HEK293T (cell line): ENCODE measurements at regions not wholly inside any gene's neighbourhood (a gene's known extent, or its start where the extent isn't known, plus 50 kb on each side); places are given as distances from the start of the nearest gene placed in this dataset.

Source experiments
- CTCF ChIA-PET: fragments of 350-600 bp; formaldehyde crosslinking; extraction: SDS; loops from one replicate; lab custom pipeline; 2021; ENCODE audit warnings: antibody characterized with exemption, inconsistent platforms; lab: Yijun Ruan, JAX
- POLR2A ChIA-PET: fragments of 350-600 bp; formaldehyde crosslinking; extraction: SDS; loops from one replicate; lab custom pipeline; 2020; ENCODE audit warnings: antibody characterized with exemption, inconsistent platforms; lab: Yijun Ruan, JAX
- DNase-seq: peaks from one replicate; pipeline ENCODE4 v3.0.0; 2012; ENCODE audit warnings: mixed read lengths; ENCODE audit errors: extremely low spot score
- ARNT ChIP-seq: fragments of 450-650 bp; IDR thresholded peaks from 2 replicates; pipeline ENCODE4 v1.6.1; 2017; ENCODE audit warnings: mild to moderate bottlenecking
- BHLHE40 ChIP-seq: fragments of 450-650 bp; IDR thresholded peaks from 2 replicates; pipeline ENCODE4 v1.6.1; 2016; ENCODE audit warnings: mild to moderate bottlenecking, moderate library complexity, borderline replicate concordance
- CTBP1 ChIP-seq: fragments of 450-650 bp; IDR thresholded peaks from 2 replicates; pipeline ENCODE4 v1.6.1; 2016; ENCODE audit warnings: borderline replicate concordance
- ELF4 ChIP-seq: fragments of 450-650 bp; IDR thresholded peaks from 2 replicates; pipeline ENCODE4 v1.6.1; 2017; ENCODE audit warnings: antibody characterized with exemption
- FOXA1 ChIP-seq: fragments of 450-650 bp; IDR thresholded peaks from 2 replicates; pipeline ENCODE4 v1.6.1; 2016; ENCODE audit warnings: mild to moderate bottlenecking
- FOXK2 ChIP-seq: fragments of 450-650 bp; IDR thresholded peaks from 2 replicates; pipeline ENCODE4 v1.6.1; 2016; ENCODE audit warnings: mild to moderate bottlenecking
- FOXM1 ChIP-seq: fragments of 450-650 bp; IDR thresholded peaks from 2 replicates; pipeline ENCODE4 v1.6.1; 2017; ENCODE audit warnings: mild to moderate bottlenecking, borderline replicate concordance
- HDGF ChIP-seq: fragments of 450-650 bp; IDR thresholded peaks from 2 replicates; pipeline ENCODE4 v1.6.1; 2017; ENCODE audit warnings: antibody characterized with exemption, borderline replicate concordance
- L3MBTL2 ChIP-seq: fragments of 450-650 bp; conservative IDR thresholded peaks from 2 replicates; pipeline ENCODE4 v1.6.1; 2016; ENCODE audit warnings: mild to moderate bottlenecking
- LEF1 ChIP-seq: fragments of 450-650 bp; IDR thresholded peaks from 2 replicates; pipeline ENCODE4 v1.6.1; 2017; ENCODE audit warnings: mild to moderate bottlenecking, borderline replicate concordance
- NFRKB ChIP-seq: fragments of 450-650 bp; IDR thresholded peaks from 2 replicates; pipeline ENCODE4 v1.6.1; 2016; ENCODE audit warnings: mild to moderate bottlenecking, moderate library complexity
- PKNOX1 ChIP-seq: fragments of 450-650 bp; IDR thresholded peaks from 2 replicates; pipeline ENCODE4 v1.6.1; 2016
- SP1 ChIP-seq: fragments of 450-650 bp; IDR thresholded peaks from 2 replicates; pipeline ENCODE4 v1.6.1; 2017
- SUZ12 ChIP-seq: fragments of 450-650 bp; IDR thresholded peaks from 2 replicates; pipeline ENCODE4 v1.6.1; 2016; ENCODE audit warnings: mild to moderate bottlenecking
- TARDBP ChIP-seq: fragments of 450-650 bp; IDR thresholded peaks from 2 replicates; pipeline ENCODE4 v1.6.1; 2016
- ZNF384 ChIP-seq: fragments of 450-650 bp; IDR thresholded peaks from 2 replicates; pipeline ENCODE4 v1.6.1; 2016

- no peak for TF ChIP-seq FOXA1
- no peak for TF ChIP-seq TARDBP
- no peak for TF ChIP-seq LEF1
- TF ChIP-seq ZNF384: no peak
- TF ChIP-seq CTBP1: no peak
- TF ChIP-seq FOXK2: no peak
- no peak for TF ChIP-seq FOXM1
- TF ChIP-seq PKNOX1: no peak
- no peak for TF ChIP-seq L3MBTL2
- no peak for TF ChIP-seq NFRKB
- no peak for TF ChIP-seq ELF4
- TF ChIP-seq BHLHE40: no peak
- TF ChIP-seq ARNT: no peak
- TF ChIP-seq SP1: no peak
- CTCF ChIA-PET: no interaction called here
- POLR2A ChIA-PET: no interaction called here
- DNase-seq: no peak
Measured at GRCh38 chr10:43771675-43772074, 123.0 kb upstream of the ZNF32 start.

GRCh38 chr10:43765516-43765915 lies 116.8 kb upstream of the ZNF32 start:
- no peak for DNase-seq
- ChIA-PET CTCF (no interaction called here), POLR2A (no interaction called here)
- no peak for TF ChIP-seq PKNOX1
- no peak for TF ChIP-seq SUZ12
- TF ChIP-seq ELF4: no peak
- TF ChIP-seq L3MBTL2: no peak
- no peak for TF ChIP-seq FOXK2

GRCh38 chr10:43763846-43764245 lies 115.2 kb upstream of the ZNF32 start:
- TF ChIP-seq TARDBP (no peak), NFRKB (no peak), FOXA1 (no peak), SP1 (no peak), FOXM1 (no peak), ELF4 (no peak), BHLHE40 (no peak), HDGF (no peak), LEF1 (no peak), CTBP1 (no peak)
- ChIA-PET CTCF (no interaction called here), POLR2A (no interaction called here)
- no peak for DNase-seq

- no peak for DNase-seq
- TF ChIP-seq FOXA1 (no peak), ZNF384 (no peak), L3MBTL2 (no peak), CTBP1 (no peak), ARNT (no peak), PKNOX1 (no peak)
- POLR2A ChIA-PET: no interaction called here
- CTCF ChIA-PET: no interaction called here
Measured at GRCh38 chr10:43760514-43760913, 111.8 kb upstream of the ZNF32 start.

GRCh38 chr10:43759216-43759615 lies 110.5 kb upstream of the ZNF32 start:
- POLR2A ChIA-PET: no interaction called here

GRCh38 chr10:43756341-43756740 lies 107.7 kb upstream of the ZNF32 start:
- ChIA-PET POLR2A (no interaction called here), CTCF (no interaction called here)
- no peak for TF ChIP-seq FOXK2
- TF ChIP-seq CTBP1: no peak
- TF ChIP-seq HDGF: no peak
- TF ChIP-seq NFRKB: no peak
- TF ChIP-seq FOXA1: no peak
- TF ChIP-seq PKNOX1: no peak
- no peak for TF ChIP-seq BHLHE40
- TF ChIP-seq SUZ12: no peak
- TF ChIP-seq ZNF384: no peak
- TF ChIP-seq ELF4: no peak
- TF ChIP-seq LEF1: no peak
- TF ChIP-seq SP1: no peak
- no peak for TF ChIP-seq FOXM1
- TF ChIP-seq ARNT: no peak
- TF ChIP-seq L3MBTL2: no peak
- no peak for TF ChIP-seq TARDBP
- no peak for DNase-seq

More at GRCh38 chr10:43759216-43759615, 110.5 kb upstream of the ZNF32 start:
- TF ChIP-seq LEF1: no peak
- no peak for TF ChIP-seq BHLHE40
- TF ChIP-seq L3MBTL2: no peak
- no peak for TF ChIP-seq NFRKB
- no peak for TF ChIP-seq FOXM1
- TF ChIP-seq FOXK2: no peak
- no peak for TF ChIP-seq CTBP1
- no peak for DNase-seq
- CTCF ChIA-PET: no interaction called here

- CTCF ChIA-PET: no interaction called here
- no peak for DNase-seq
- POLR2A ChIA-PET: no interaction called here
- no peak for TF ChIP-seq CTBP1
- TF ChIP-seq LEF1: no peak
- no peak for TF ChIP-seq ELF4
- TF ChIP-seq FOXK2: no peak
- TF ChIP-seq ZNF384: no peak
- no peak for TF ChIP-seq FOXA1
- TF ChIP-seq TARDBP: no peak
- no peak for TF ChIP-seq SP1
- no peak for TF ChIP-seq ARNT
- TF ChIP-seq HDGF: no peak
- no peak for TF ChIP-seq PKNOX1
- no peak for TF ChIP-seq L3MBTL2
- no peak for TF ChIP-seq BHLHE40
Measured at GRCh38 chr10:43754569-43755260, 106.0 kb upstream of the ZNF32 start.
